HepG2 (cell line): ENCODE measurements at regions not wholly inside any gene's neighbourhood (a gene's known extent, or its start where the extent isn't known, plus 50 kb on each side); places are given as distances from the start of the nearest gene placed in this dataset.

Experiments used
- ATAC-seq: fragments of 200-7000 bp; cut with Tn5 transposase; 3 replicates; pipeline ENCODE4 v1.9.1; 2020; ENCODE audit warnings: mild to moderate bottlenecking, moderate library complexity
- BruUV-seq: library from RNA; stranded (reverse); fragments of 400-500 nt; replicated peaks from 2 replicates; lab custom pipeline; 2021; lab: Mats Ljungman, UMichigan
- CTCF ChIA-PET: fragments of 300-600 bp; formaldehyde crosslinking; extraction: SDS; loops from one replicate; lab custom pipeline; 2021; ENCODE audit warnings: low total read pairs, inconsistent platforms, low intra/inter-chr PET ratio; lab: Yijun Ruan, JAX
- POLR2A ChIA-PET: fragments of 350-600 bp; sonication (Branson Sonifier 250); formaldehyde crosslinking; loops from one replicate; lab custom pipeline; 2020; ENCODE audit warnings: antibody characterized with exemption, inconsistent platforms; lab: Yijun Ruan, JAX
- DNase-seq: peaks from one replicate; pipeline ENCODE4 v3.0.0-alpha.2; 2015; ENCODE audit warnings: low spot score
- FAIRE-seq: peaks from 3 replicates; lab custom pipeline; 2011; peaks lifted over from hg19 to GRCh38; lab: Jason Lieb, UNC
- H2AFZ ChIP-seq: one replicate; pipeline ENCODE4 v1.6.1; 2011; ENCODE audit warnings: low read length, inconsistent platforms
- H3K27ac ChIP-seq: fragments of 300-600 bp; 3 replicates; pipeline ENCODE4 v1.8.0; 2011; ENCODE audit warnings: mixed run types, mild to moderate bottlenecking, mixed read lengths, low read length, inconsistent platforms; ENCODE audit not compliant: insufficient read depth; ENCODE audit errors: extremely low read length
- H3K27me3 ChIP-seq, 2 experiments: fragments of 200-600 bp in 1 of 2; 2 replicates in 1 of 2; 3 replicates in 1 of 2; pipeline versions ENCODE4 v1.6.0 to v1.8.0; 2011; ENCODE audit warnings: low read length in 2 of 2, mild to moderate bottlenecking in 2 of 2, moderate library complexity in 2 of 2, inconsistent platforms in 1 of 2; ENCODE audit not compliant: insufficient read depth in 2 of 2, control insufficient read depth in 1 of 2
- H3K36me3 ChIP-seq, 2 experiments: fragments of 200-600 bp in 1 of 2; replicated peaks in 1 of 2; 2 replicates in 1 of 2; 3 replicates in 1 of 2; pipeline versions ENCODE4 v1.5.1 to v1.8.0; 2011; ENCODE audit warnings: low read length in 2 of 2, inconsistent platforms in 1 of 2; ENCODE audit not compliant: insufficient read depth in 2 of 2, control insufficient read depth in 1 of 2
- H3K4me1 ChIP-seq: 2 replicates; pipeline ENCODE4 v1.5.1; 2012; ENCODE audit warnings: low read length, inconsistent platforms; ENCODE audit not compliant: insufficient read depth
- H3K4me2 ChIP-seq: 2 replicates; pipeline ENCODE4 v1.6.0; 2011; ENCODE audit warnings: low read depth, low read length, inconsistent platforms
- H3K4me3 ChIP-seq, 3 experiments: fragments of 200-600 bp in 1 of 3; sonication (generic), shearing (Covaris generic) in 1 of 3; replicated peaks in 1 of 3; 2 replicates each; pipeline ENCODE4 v1.5.1; 2011 to 2016; ENCODE audit warnings: low read length in 3 of 3, inconsistent platforms in 2 of 3, low read depth in 2 of 3, mild to moderate bottlenecking in 2 of 3, control low read depth in 1 of 3, mixed read lengths in 1 of 3; ENCODE audit not compliant: insufficient read depth in 1 of 3
- H3K79me2 ChIP-seq: one replicate; pipeline ENCODE4 v1.6.1; 2011; ENCODE audit warnings: low read length, inconsistent platforms; ENCODE audit not compliant: insufficient read depth
- H3K9ac ChIP-seq: 2 replicates; pipeline ENCODE4 v1.6.0; 2011; ENCODE audit warnings: mild to moderate bottlenecking, low read depth, low read length, inconsistent platforms; ENCODE audit not compliant: insufficient read depth
- H3K9me3 ChIP-seq: 2 replicates; pipeline ENCODE4 v1.5.1; 2012; ENCODE audit warnings: mild to moderate bottlenecking, low read length
- H4K20me1 ChIP-seq: 2 replicates; pipeline ENCODE4 v1.6.0; 2011; ENCODE audit warnings: inconsistent platforms, mild to moderate bottlenecking, low read length, moderate library complexity; ENCODE audit not compliant: insufficient read depth
- CEBPB ChIP-seq: IDR thresholded peaks from 2 replicates; pipeline ENCODE4 v1.6.1; 2011; ENCODE audit warnings: low read depth, low read length, improper control_type of control experiment, borderline replicate concordance
- MED8 ChIP-seq: sonication (generic); formaldehyde crosslinking; IDR thresholded peaks from 2 replicates; pipeline ENCODE4 v1.8.1; 2023; ENCODE audit warnings: mild to moderate bottlenecking, missing genetic modification reagents; ENCODE audit not compliant: insufficient replicate concordance
- NFE2 ChIP-seq: sonication (generic); formaldehyde crosslinking; IDR thresholded peaks from 2 replicates; pipeline ENCODE4 v1.4.0; 2020; ENCODE audit warnings: missing genetic modification reagents
- RFXANK ChIP-seq: IDR thresholded peaks from 2 replicates; pipeline ENCODE4 v1.6.1; 2016
- ZFP36L2 ChIP-seq: sonication (generic); formaldehyde crosslinking; IDR thresholded peaks from 2 replicates; pipeline ENCODE4 v1.4.0; 2020; ENCODE audit warnings: missing genetic modification reagents
- ZNF607 ChIP-seq: sonication (generic); formaldehyde crosslinking; IDR thresholded peaks from 2 replicates; pipeline ENCODE4 v1.5.1; 2020; ENCODE audit warnings: missing genetic modification reagents, mild to moderate bottlenecking, borderline replicate concordance
- ZNF766 ChIP-seq: sonication (generic); formaldehyde crosslinking; IDR thresholded peaks from 2 replicates; pipeline ENCODE4 v1.5.0; 2020; ENCODE audit warnings: missing genetic modification reagents, borderline replicate concordance
- WGBS: methylation state at CpG from one replicate; pipeline ENCODE4 v1.1.6; 2017; ENCODE audit warnings: low lambda C conversion rate; 5-methylcytosine and 5-hydroxymethylcytosine counted together
- in situ Hi-C: cut with HindIII; loops from 2 replicates; pipeline ENCODE4 v1.10.0; 2017; ENCODE audit warnings: low pct_unique_long_range_greater_than_20kb; ENCODE audit not compliant: extremely low pct_ligation_motif_present
- intact Hi-C: fragments of 100-400 bp; cut with micrococcal nuclease; formaldehyde crosslinking; loops from one replicate; pipeline ENCODE4 v1.10.0; 2022; ENCODE audit not compliant: unreplicated experiment
- TF ChIP-seq, protein P1 (sequence below): sonication (generic); formaldehyde crosslinking; IDR thresholded peaks from 2 replicates; pipeline ENCODE4 v1.8.0; 2022; ENCODE audit warnings: missing genetic modification reagents, mild to moderate bottlenecking, borderline replicate concordance

DNA sequence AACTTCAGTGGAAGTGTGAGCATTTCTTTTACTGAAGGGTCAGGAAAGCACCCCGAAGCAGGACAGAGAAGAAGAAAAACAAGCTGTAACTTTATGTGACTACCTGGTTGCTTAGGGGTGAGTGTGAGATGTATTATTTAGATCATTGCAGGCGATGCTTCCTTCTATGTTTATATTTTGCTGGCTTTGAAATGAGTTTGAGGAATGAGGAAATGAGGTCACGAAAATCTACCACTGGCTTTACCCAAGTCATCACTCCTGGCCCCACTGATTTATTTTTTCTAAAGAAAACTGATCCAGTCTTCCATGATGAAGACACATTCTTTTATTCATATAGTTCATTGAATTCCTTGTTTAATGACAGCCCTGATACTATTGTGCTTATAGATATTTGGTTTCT lies 716.6 kb upstream of the FZD8 start:
- no peak for DNase-seq
- CTCF ChIA-PET: no interaction called here
- WGBS: 3% methylated on average over 3 of the region's 3 CpGs
- intact Hi-C loops (no loop called here), in situ Hi-C loops (no loop called here)
- Histone ChIP-seq H3K4me3 (no peak overlapping the region), H3K9me3 (no peaks in the 10 kb centered on the region), H4K20me1 (no peaks in the 10 kb centered on the region), H2AFZ (no peak overlapping the region), H3K4me2 (no peak overlapping the region), H3K27me3 (no peaks in the 10 kb centered on the region), H3K27ac (no peak overlapping the region), H3K9ac (no peak overlapping the region), H3K36me3 (no peaks in the 10 kb centered on the region), H3K79me2 (no peaks in the 10 kb centered on the region), H3K4me1 (no peaks in the 10 kb centered on the region)
- TF ChIP-seq, protein P1, sequence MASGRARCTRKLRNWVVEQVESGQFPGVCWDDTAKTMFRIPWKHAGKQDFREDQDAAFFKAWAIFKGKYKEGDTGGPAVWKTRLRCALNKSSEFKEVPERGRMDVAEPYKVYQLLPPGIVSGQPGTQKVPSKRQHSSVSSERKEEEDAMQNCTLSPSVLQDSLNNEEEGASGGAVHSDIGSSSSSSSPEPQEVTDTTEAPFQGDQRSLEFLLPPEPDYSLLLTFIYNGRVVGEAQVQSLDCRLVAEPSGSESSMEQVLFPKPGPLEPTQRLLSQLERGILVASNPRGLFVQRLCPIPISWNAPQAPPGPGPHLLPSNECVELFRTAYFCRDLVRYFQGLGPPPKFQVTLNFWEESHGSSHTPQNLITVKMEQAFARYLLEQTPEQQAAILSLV (CRISPR knock-in tag): no peak
- TF ChIP-seq ZNF607 (no peak), MED8 (no peak), RFXANK (no peak), ZNF766 (no peak), NFE2 (CRISPR knock-in tag) (no peak)
- no TSS peak for BruUV-seq
- POLR2A ChIA-PET: no interaction called here
- FAIRE-seq: no peak
- ATAC-seq: no peak

DNA sequence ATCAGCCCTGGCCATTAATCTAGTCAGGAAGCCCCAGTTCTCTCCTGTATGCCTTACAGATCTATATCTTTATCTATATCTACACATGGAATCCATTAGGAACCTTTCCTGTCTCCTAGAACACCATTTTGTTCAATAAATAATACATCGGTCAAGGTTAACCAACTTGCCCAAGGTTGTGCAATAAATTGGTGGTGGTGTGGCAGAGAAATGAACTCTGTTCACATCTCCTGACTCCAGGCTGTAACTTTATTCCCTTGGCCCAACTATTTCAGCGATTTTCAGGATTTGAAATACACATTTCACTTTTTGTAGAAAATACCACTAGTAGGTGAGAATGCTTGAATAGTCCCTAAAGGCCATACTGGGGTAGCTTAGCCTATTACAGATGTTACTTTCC lies 712.5 kb upstream of the FZD8 start:
- Histone ChIP-seq H2AFZ (no peak overlapping the region), H3K27me3 (no peaks in the 10 kb centered on the region), H3K79me2 (no peaks in the 10 kb centered on the region), H3K36me3 (no peaks in the 10 kb centered on the region), H3K4me3 (no peak overlapping the region), H3K9me3 (no peaks in the 10 kb centered on the region), H3K9ac (no peak overlapping the region), H3K4me2 (no peak overlapping the region), H3K4me1 (no peaks in the 10 kb centered on the region), H3K27ac (no peak overlapping the region), H4K20me1 (no peaks in the 10 kb centered on the region)
- TF ChIP-seq CEBPB (peak; percentile 63; the same call in 1 of the 2 replicates), ZFP36L2 (CRISPR knock-in tag) (no peak)
- FAIRE-seq: no peak
- intact Hi-C loops (no loop called here), in situ Hi-C loops (no loop called here)
- BruUV-seq: no TSS peak
- ChIA-PET POLR2A (no interaction called here), CTCF (no interaction called here)
- ATAC-seq: no peak
- 20% methylated on average over 2 of the region's 2 CpGs for WGBS
- DNase-seq: no peak
